ENCODE measurements at regions not wholly inside any gene's neighbourhood (a gene's known extent, or its start where the extent isn't known, plus 50 kb on each side); places are given as distances from the start of the nearest gene placed in this dataset.

- BruUV-seq (replicated peaks): no TSS peak
- Histone ChIP-seq H4K20me1 (ENCODE audit: control insufficient read depth, insufficient read depth) (no peaks in the 10 kb centered on the region), H3K4me1 (ENCODE audit: control insufficient read depth, insufficient read depth, low read length) (no peaks in the 10 kb centered on the region), H3K4me2 (ENCODE audit: control insufficient read depth, insufficient read depth) (no peak overlapping the region), H3K36me3 (ENCODE audit: control insufficient read depth in 2 of 2, insufficient read depth in 2 of 2, low read length in 1 of 2) (no peaks in the 10 kb centered on the region), H3K9me3 (replicated peaks; ENCODE audit: control insufficient read depth, insufficient read depth, low read length) (no peaks in the 10 kb centered on the region), H3K4me3 (no peak overlapping the region), H3K27ac (ENCODE audit: control insufficient read depth, insufficient read depth) (no peak overlapping the region), H3K9ac (ENCODE audit: control insufficient read depth, insufficient read depth, low read length) (no peak overlapping the region), H2AFZ (ENCODE audit: control insufficient read depth, low read depth, low read length) (no peak overlapping the region), H3K79me2 (ENCODE audit: control insufficient read depth, insufficient read depth, low read length) (no peaks in the 10 kb centered on the region), H3K27me3 (replicated peaks in 1 of 2; ENCODE audit: control insufficient read depth in 2 of 2, insufficient read depth in 2 of 2, low read length in 1 of 2) (no peaks in the 10 kb centered on the region; a peak in 1 of 4 replicates)
- SMC1A ChIA-PET (ENCODE audit: uncharacterized antibody, unreplicated experiment): no interaction called here
- in situ Hi-C loops (cut with MboI) (no loop called here), intact Hi-C loops (cut with micrococcal nuclease; ENCODE audit: unreplicated experiment) (no loop called here)
- CTCF ChIA-PET: no interaction called here
- RAD21 ChIA-PET (ENCODE audit: unreplicated experiment): no interaction called here
- 60% methylated on average over 17 of the region's 17 CpGs for WGBS (ENCODE audit: insufficient coverage, insufficient replicate concordance, low lambda C conversion rate, missing lambda C conversion rate)
- no peak for FAIRE-seq
- TF ChIP-seq LARP7 (IDR thresholded peaks at IDR 0.05) (no peak), ZSCAN29 (IDR thresholded peaks at IDR 0.05) (no peak), FOXK2 (IDR thresholded peaks at IDR 0.05) (no peak), IKZF2 (IDR thresholded peaks at IDR 0.05) (no peak)
- ATAC-seq: no peak
- POLR2A ChIA-PET: no interaction called here
- no peak for DNase-seq (ENCODE audit: low read depth, low spot score)
Observed at GRCh38 chr2:60215386-60215901, 338.0 kb downstream of the BCL11A start.

DNA sequence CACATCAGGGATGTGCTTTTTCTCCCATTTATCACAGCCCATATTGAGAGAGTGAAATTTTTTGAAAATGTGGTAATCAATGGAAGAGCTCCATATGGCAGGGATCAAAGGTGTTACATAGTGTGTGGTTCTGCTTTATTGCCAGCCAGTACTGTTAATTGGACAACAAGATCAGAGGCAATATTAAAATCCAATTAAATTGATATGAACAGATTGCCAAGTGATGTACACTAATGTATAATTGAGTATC lies 338.9 kb downstream of the BCL11A start:
- Histone ChIP-seq H3K4me2 (ENCODE audit: control insufficient read depth, insufficient read depth) (no peak overlapping the region), H3K79me2 (ENCODE audit: control insufficient read depth, insufficient read depth, low read length) (no peaks in the 10 kb centered on the region), H4K20me1 (ENCODE audit: control insufficient read depth, insufficient read depth) (no peaks in the 10 kb centered on the region), H3K9ac (ENCODE audit: control insufficient read depth, insufficient read depth, low read length) (no peak overlapping the region), H3K9me3 (replicated peaks; ENCODE audit: control insufficient read depth, insufficient read depth, low read length) (no peaks in the 10 kb centered on the region), H3K36me3 (ENCODE audit: control insufficient read depth in 2 of 2, insufficient read depth in 2 of 2, low read length in 1 of 2) (no peaks in the 10 kb centered on the region), H3K27ac (ENCODE audit: control insufficient read depth, insufficient read depth) (no peak overlapping the region), H3K27me3 (replicated peaks in 1 of 2; ENCODE audit: control insufficient read depth in 2 of 2, insufficient read depth in 2 of 2, low read length in 1 of 2) (no peaks in the 10 kb centered on the region; a peak in 1 of 4 replicates), H2AFZ (ENCODE audit: control insufficient read depth, low read depth, low read length) (no peak overlapping the region), H3K4me3 (no peak overlapping the region), H3K4me1 (ENCODE audit: control insufficient read depth, insufficient read depth, low read length) (no peaks in the 10 kb centered on the region)
- CTCF ChIA-PET: no interaction called here
- in situ Hi-C loops (cut with MboI): no loop called here
- POLR2A ChIA-PET: no interaction called here
- RAD21 ChIA-PET (ENCODE audit: unreplicated experiment): interaction anchor here (1.0 kb wide), 1 partner anchor 335 kb away, joined by 3 read pairs; no protein-coding TSS in a partner anchor
- DNase-seq (ENCODE audit: low read depth, low spot score) (no peak), ATAC-seq (no peak), FAIRE-seq (no peak)
- TF ChIP-seq ZNF274 (IDR thresholded peaks at IDR 0.05; ENCODE audit: insufficient read depth, insufficient read length): no peak
- no peak for TF ChIP-seq NRF1 (conservative IDR thresholded peaks at IDR 0.05; ENCODE audit: low read depth, low read length)
- no peak for TF ChIP-seq PAX8 (IDR thresholded peaks at IDR 0.05)
- no peak for TF ChIP-seq E4F1 (IDR thresholded peaks at IDR 0.05; ENCODE audit: borderline replicate concordance, partially characterized antibody)
- intact Hi-C loops (cut with micrococcal nuclease; ENCODE audit: unreplicated experiment): no loop called here
- SMC1A ChIA-PET (ENCODE audit: uncharacterized antibody, unreplicated experiment): no interaction called here
- no TSS peak for BruUV-seq (replicated peaks)

All from GM12878 (cell line).